ENCODE measurements at regions not wholly inside any gene's neighbourhood (a gene's known extent, or its start where the extent isn't known, plus 50 kb on each side); places are given as distances from the start of the nearest gene placed in this dataset.

- H3K9me3 Mint-ChIP-seq, result no peaks in the 10 kb centered on the region
- no peak for DNase-seq
- ChIA-PET CTCF (no interaction called here), POLR2A (no interaction called here)
- no peaks in the 10 kb centered on the region for H3K27me3 Mint-ChIP-seq
- H3K27ac Mint-ChIP-seq, result no peak overlapping the region
- H3K36me3 Mint-ChIP-seq (ENCODE audit: low read depth), result no peaks in the 10 kb centered on the region
- no peak overlapping the region for H3K4me3 Mint-ChIP-seq
- peaks cover 2% of the 10 kb centered on the region for H3K4me1 Mint-ChIP-seq
These were observed 550.7 kb upstream of the MGMT start for GRCh38 chr10:128916383-128916782.

- no peaks in the 10 kb centered on the region for H3K4me1 Mint-ChIP-seq
- no peak overlapping the region for H3K4me3 Mint-ChIP-seq
- no peaks in the 10 kb centered on the region for H3K27me3 Mint-ChIP-seq
- ChIA-PET CTCF (no interaction called here), POLR2A (no interaction called here)
- no peak for DNase-seq
- no peak overlapping the region for H3K27ac Mint-ChIP-seq
- H3K36me3 Mint-ChIP-seq (ENCODE audit: low read depth), result no peaks in the 10 kb centered on the region
- H3K9me3 Mint-ChIP-seq, result peaks cover 2% of the 10 kb centered on the region
These were observed 545.5 kb upstream of the MGMT start for GRCh38 chr10:128921389-128922022.

GRCh38 chr10:128922172-128922571, 544.9 kb upstream of the MGMT start:
- ChIA-PET POLR2A (no interaction called here), CTCF (no interaction called here)
- H3K27me3 Mint-ChIP-seq, result no peaks in the 10 kb centered on the region
- DNase-seq, result no peak
- no peak overlapping the region for H3K4me3 Mint-ChIP-seq
- H3K36me3 Mint-ChIP-seq (ENCODE audit: low read depth), result no peaks in the 10 kb centered on the region
- no peak overlapping the region for H3K27ac Mint-ChIP-seq
- H3K4me1 Mint-ChIP-seq, result no peaks in the 10 kb centered on the region
- peaks cover 2% of the 10 kb centered on the region for H3K9me3 Mint-ChIP-seq

GRCh38 chr10:128922619-128923196, 544.3 kb upstream of the MGMT start:
- peaks cover 2% of the 10 kb centered on the region for H3K9me3 Mint-ChIP-seq
- no peak for DNase-seq
- H3K36me3 Mint-ChIP-seq (ENCODE audit: low read depth), result no peaks in the 10 kb centered on the region
- CTCF ChIA-PET, result no interaction called here
- no peak overlapping the region for H3K27ac Mint-ChIP-seq
- no peaks in the 10 kb centered on the region for H3K4me1 Mint-ChIP-seq
- H3K27me3 Mint-ChIP-seq, result no peaks in the 10 kb centered on the region
- POLR2A ChIA-PET, result no interaction called here
- no peak overlapping the region for H3K4me3 Mint-ChIP-seq

- CTCF ChIA-PET, result no interaction called here
- Mint-ChIP-seq H3K4me1 (no peaks in the 10 kb centered on the region), H3K27ac (no peak overlapping the region)
These were observed 542.1 kb upstream of the MGMT start for GRCh38 chr10:128924918-128925317.

GRCh38 chr10:128926711-128927110, 540.3 kb upstream of the MGMT start:
- CTCF ChIA-PET, result no interaction called here

More at GRCh38 chr10:128924918-128925317, 542.1 kb upstream of the MGMT start:
- Mint-ChIP-seq H3K4me3 (no peak overlapping the region), H3K36me3 (ENCODE audit: low read depth) (no peaks in the 10 kb centered on the region), H3K27me3 (no peaks in the 10 kb centered on the region), H3K9me3 (peaks cover 2% of the 10 kb centered on the region)
- no peak for DNase-seq
- POLR2A ChIA-PET, result no interaction called here

GRCh38 chr10:128927497-128928161, 539.4 kb upstream of the MGMT start:
- Mint-ChIP-seq H3K27me3 (no peaks in the 10 kb centered on the region), H3K36me3 (ENCODE audit: low read depth) (no peaks in the 10 kb centered on the region), H3K27ac (no peak overlapping the region), H3K4me1 (no peaks in the 10 kb centered on the region), H3K4me3 (no peak overlapping the region), H3K9me3 (peaks cover 2% of the 10 kb centered on the region)
- ChIA-PET POLR2A (no interaction called here), CTCF (no interaction called here)
- DNase-seq, result no peak

More at GRCh38 chr10:128926711-128927110, 540.3 kb upstream of the MGMT start:
- H3K9me3 Mint-ChIP-seq, result peaks cover 2% of the 10 kb centered on the region
- no peaks in the 10 kb centered on the region for H3K27me3 Mint-ChIP-seq
- DNase-seq, result no peak
- H3K36me3 Mint-ChIP-seq (ENCODE audit: low read depth), result no peaks in the 10 kb centered on the region
- POLR2A ChIA-PET, result no interaction called here
- H3K4me3 Mint-ChIP-seq, result no peak overlapping the region
- H3K27ac Mint-ChIP-seq, result no peak overlapping the region
- no peaks in the 10 kb centered on the region for H3K4me1 Mint-ChIP-seq

- CTCF ChIA-PET, result no interaction called here
- Mint-ChIP-seq H3K36me3 (ENCODE audit: low read depth) (no peaks in the 10 kb centered on the region), H3K4me1 (no peaks in the 10 kb centered on the region), H3K27ac (no peak overlapping the region), H3K9me3 (peaks cover 2% of the 10 kb centered on the region), H3K4me3 (no peak overlapping the region), H3K27me3 (no peaks in the 10 kb centered on the region)
- POLR2A ChIA-PET, result no interaction called here
- no peak for DNase-seq
These were observed 538.7 kb upstream of the MGMT start for GRCh38 chr10:128928231-128928836.

GRCh38 chr10:128929131-128929530, 537.9 kb upstream of the MGMT start:
- no peak for DNase-seq
- H3K27ac Mint-ChIP-seq, result no peak overlapping the region
- peaks cover 2% of the 10 kb centered on the region for H3K9me3 Mint-ChIP-seq
- no peaks in the 10 kb centered on the region for H3K27me3 Mint-ChIP-seq
- H3K4me1 Mint-ChIP-seq, result peaks cover under 1% of the 10 kb centered on the region
- ChIA-PET CTCF (no interaction called here), POLR2A (no interaction called here)
- H3K4me3 Mint-ChIP-seq, result no peak overlapping the region
- H3K36me3 Mint-ChIP-seq (ENCODE audit: low read depth), result no peaks in the 10 kb centered on the region

- no peak for DNase-seq
- no peaks in the 10 kb centered on the region for H3K27me3 Mint-ChIP-seq
- H3K4me3 Mint-ChIP-seq, result no peak overlapping the region
- H3K9me3 Mint-ChIP-seq, result peaks cover 2% of the 10 kb centered on the region
- ChIA-PET POLR2A (no interaction called here), CTCF (no interaction called here)
- H3K36me3 Mint-ChIP-seq (ENCODE audit: low read depth), result no peaks in the 10 kb centered on the region
- peaks cover 6% of the 10 kb centered on the region for H3K4me1 Mint-ChIP-seq
- H3K27ac Mint-ChIP-seq, result no peak overlapping the region
These were observed 537.3 kb upstream of the MGMT start for GRCh38 chr10:128929767-128930166.

- Mint-ChIP-seq H3K4me3 (no peak overlapping the region), H3K27ac (no peak overlapping the region), H3K4me1 (peaks cover 6% of the 10 kb centered on the region), H3K36me3 (ENCODE audit: low read depth) (no peaks in the 10 kb centered on the region), H3K9me3 (peaks cover 2% of the 10 kb centered on the region), H3K27me3 (no peaks in the 10 kb centered on the region)
- CTCF ChIA-PET, result no interaction called here
- POLR2A ChIA-PET, result no interaction called here
- DNase-seq, result no peak
These were observed 536.5 kb upstream of the MGMT start for GRCh38 chr10:128930515-128930914.

- Mint-ChIP-seq H3K36me3 (ENCODE audit: low read depth) (no peaks in the 10 kb centered on the region), H3K9me3 (no peaks in the 10 kb centered on the region), H3K4me3 (no peak overlapping the region), H3K4me1 (peaks cover 6% of the 10 kb centered on the region), H3K27me3 (no peaks in the 10 kb centered on the region), H3K27ac (no peak overlapping the region)
- ChIA-PET CTCF (interaction anchor here (1.1 kb wide), 1 partner anchor 9 kb away, joined by 3 read pairs; no protein-coding TSS in a partner anchor), POLR2A (no interaction called here)
- no peak for DNase-seq
These were observed 534.8 kb upstream of the MGMT start for GRCh38 chr10:128932071-128932820.

- Mint-ChIP-seq H3K9me3 (no peaks in the 10 kb centered on the region), H3K27me3 (no peaks in the 10 kb centered on the region), H3K27ac (no peak overlapping the region), H3K4me1 (peaks cover 6% of the 10 kb centered on the region), H3K4me3 (no peak overlapping the region), H3K36me3 (ENCODE audit: low read depth) (no peaks in the 10 kb centered on the region)
- DNase-seq, result no peak
- POLR2A ChIA-PET, result no interaction called here
- CTCF ChIA-PET, result no interaction called here
These were observed 532.5 kb upstream of the MGMT start for GRCh38 chr10:128934492-128934891.
